Stimulated activated CD8-positive, alpha-beta memory T cell treated with anti-CD3 and anti-CD28 coated beads, Interleukin-7, amount 100 ng/mL, for 1 hour (primary cell): ENCODE measurements at regions not wholly inside any gene's neighbourhood (a gene's known extent, or its start where the extent isn't known, plus 50 kb on each side); places are given as distances from the start of the nearest gene placed in this dataset.
"Not testable (repeated sequence)": the region's sequence is repeated elsewhere in the genome, so short reads cannot be mapped to it uniquely, and the experiment has no call there.

Experiments
- DNase-seq, 2 donors: peaks; one replicate each; pipeline ENCODE4 v3.0.0-alpha.2; 2020; ENCODE audit warnings: low read depth in 2 of 2

- no peak for DNase-seq
Measured at GRCh38 chr9:85332487-85332886, 409.3 kb downstream of the AGTPBP1 start.

GRCh38 chr9:85331626-85332025 is 410.1 kb downstream of the AGTPBP1 start:
- no peak for DNase-seq

- DNase-seq: no peak
Measured at GRCh38 chr9:85322592-85322991, 419.2 kb downstream of the AGTPBP1 start.

GRCh38 chr9:85321561-85321960 is 420.2 kb downstream of the AGTPBP1 start:
- DNase-seq: no peak

GRCh38 chr9:85319936-85320656 is 421.7 kb downstream of the AGTPBP1 start:
- DNase-seq: no peak

GRCh38 chr9:85315535-85315934 is 426.2 kb downstream of the AGTPBP1 start:
- not testable (repeated sequence) for DNase-seq

- DNase-seq: no peak
Measured at GRCh38 chr9:85310573-85310972, 431.2 kb downstream of the AGTPBP1 start.

- DNase-seq: no peak
Measured at GRCh38 chr9:85303757-85304134, 438.0 kb downstream of the AGTPBP1 start.

GRCh38 chr9:85302938-85303756 is 438.6 kb downstream of the AGTPBP1 start:
- DNase-seq: no peak

- DNase-seq: no peak
Measured at GRCh38 chr9:85298499-85298898, 443.3 kb downstream of the AGTPBP1 start.

GRCh38 chr9:85295244-85295643 is 446.5 kb downstream of the AGTPBP1 start:
- not testable (repeated sequence) for DNase-seq

- no peak for DNase-seq
Measured at GRCh38 chr9:85292261-85292660, 449.5 kb downstream of the AGTPBP1 start.

GRCh38 chr9:85291266-85291665 is 450.5 kb downstream of the AGTPBP1 start:
- no peak for DNase-seq

- peak in 1 of 2 donors; percentile 14 for DNase-seq
Measured at GRCh38 chr9:85290019-85290418, 451.7 kb downstream of the AGTPBP1 start.

- no peak for DNase-seq
Measured at GRCh38 chr9:85289142-85289541, 452.6 kb downstream of the AGTPBP1 start.

- no peak for DNase-seq
Measured at GRCh38 chr9:85283421-85283820, 458.3 kb downstream of the AGTPBP1 start.

- no peak for DNase-seq
Measured at GRCh38 chr9:85278769-85279168, 463.0 kb downstream of the AGTPBP1 start.

- no peak for DNase-seq
Measured at GRCh38 chr9:85276741-85277140, 465.0 kb downstream of the AGTPBP1 start.

GRCh38 chr9:85269811-85270210 is 471.9 kb downstream of the AGTPBP1 start:
- DNase-seq: no peak

GRCh38 chr9:85268131-85268530 is 473.6 kb downstream of the AGTPBP1 start:
- no peak for DNase-seq

GRCh38 chr9:85264695-85265094 is 477.1 kb downstream of the AGTPBP1 start:
- DNase-seq: no peak

- DNase-seq: no peak
Measured at GRCh38 chr9:85263288-85263687, 478.5 kb downstream of the AGTPBP1 start.

- no peak for DNase-seq
Measured at GRCh38 chr9:85262333-85262732, 479.4 kb downstream of the AGTPBP1 start.
